Fibroblast of villous mesenchyme (primary cell): ENCODE measurements at regions not wholly inside any gene's neighbourhood (a gene's known extent, or its start where the extent isn't known, plus 50 kb on each side); places are given as distances from the start of the nearest gene placed in this dataset.

Source experiments
- DNase-seq: peaks from one replicate; pipeline ENCODE4 v3.0.0-alpha.2; 2010; ENCODE audit warnings: low read depth
- H3K4me3 ChIP-seq: 2 replicates; pipeline ENCODE4 v1.5.1; 2011; ENCODE audit warnings: low read depth, mild to moderate bottlenecking, low read length
- CTCF ChIP-seq: IDR thresholded peaks from 2 replicates; pipeline ENCODE4 v1.5.1; 2012; ENCODE audit warnings: low read depth, mild to moderate bottlenecking, low read length; ENCODE audit not compliant: insufficient read depth

- no peak for DNase-seq
- TF ChIP-seq CTCF: no peak
- H3K4me3 ChIP-seq: no peak overlapping the region
These were observed 98.3 kb downstream of the MRPL36 start for GRCh38 chr5:1701216-1701864.

- TF ChIP-seq CTCF: no peak
- H3K4me3 ChIP-seq: no peak overlapping the region
- no peak for DNase-seq
These were observed 100.2 kb downstream of the MRPL36 start for GRCh38 chr5:1699394-1699793.

GRCh38 chr5:1698589-1699316, 100.9 kb downstream of the MRPL36 start:
- DNase-seq: no peak
- TF ChIP-seq CTCF: no peak
- no peak overlapping the region for H3K4me3 ChIP-seq

- no peak overlapping the region for H3K4me3 ChIP-seq
- no peak for TF ChIP-seq CTCF
- DNase-seq: no peak
These were observed 107.3 kb downstream of the MRPL36 start for GRCh38 chr5:1692381-1692780.

GRCh38 chr5:1687301-1687970, 112.2 kb downstream of the MRPL36 start:
- TF ChIP-seq CTCF: no peak
- no peak overlapping the region for H3K4me3 ChIP-seq
- no peak for DNase-seq

GRCh38 chr5:1686016-1686802, 113.4 kb downstream of the MRPL36 start:
- no peak for DNase-seq
- no peak overlapping the region for H3K4me3 ChIP-seq
- TF ChIP-seq CTCF: no peak
